ENCODE measurements at regions not wholly inside any gene's neighbourhood (a gene's known extent, or its start where the extent isn't known, plus 50 kb on each side); places are given as distances from the start of the nearest gene placed in this dataset.

- POLR2A ChIA-PET: no interaction called here
- Histone ChIP-seq H3K27me3 (ENCODE audit: control insufficient read depth, insufficient read depth, low read length) (no peaks in the 10 kb centered on the region), H3K36me3 (ENCODE audit: control insufficient read depth, insufficient read depth, low read length) (no peaks in the 10 kb centered on the region), H3K4me3 (ENCODE audit: low read depth, low read length) (no peak overlapping the region)
- CTCF ChIA-PET: no interaction called here
- TF ChIP-seq CTCF (IDR thresholded peaks at IDR 0.05; ENCODE audit: insufficient read depth, low read depth, low read length): no peak
- no peak for DNase-seq (ENCODE audit: low read depth)
Measured at GRCh38 chr5:124377386-124377785, 369.1 kb downstream of the ZNF608 start.

- POLR2A ChIA-PET: no interaction called here
- no peak for TF ChIP-seq CTCF (IDR thresholded peaks at IDR 0.05; ENCODE audit: insufficient read depth, low read depth, low read length)
- no peak for DNase-seq (ENCODE audit: low read depth)
- H3K36me3 ChIP-seq (ENCODE audit: control insufficient read depth, insufficient read depth, low read length): no peaks in the 10 kb centered on the region
- CTCF ChIA-PET: no interaction called here
- H3K27me3 ChIP-seq (ENCODE audit: control insufficient read depth, insufficient read depth, low read length): no peaks in the 10 kb centered on the region
- no peak overlapping the region for H3K4me3 ChIP-seq (ENCODE audit: low read depth, low read length)
Measured at GRCh38 chr5:124373883-124374282, 372.6 kb downstream of the ZNF608 start.

GRCh38 chr5:124372457-124372856, 374.0 kb downstream of the ZNF608 start:
- DNase-seq (ENCODE audit: low read depth): no peak
- Histone ChIP-seq H3K27me3 (ENCODE audit: control insufficient read depth, insufficient read depth, low read length) (no peaks in the 10 kb centered on the region), H3K4me3 (ENCODE audit: low read depth, low read length) (no peak overlapping the region), H3K36me3 (ENCODE audit: control insufficient read depth, insufficient read depth, low read length) (no peaks in the 10 kb centered on the region)
- ChIA-PET POLR2A (no interaction called here), CTCF (no interaction called here)
- TF ChIP-seq CTCF (IDR thresholded peaks at IDR 0.05; ENCODE audit: insufficient read depth, low read depth, low read length): no peak

- no peak overlapping the region for H3K4me3 ChIP-seq (ENCODE audit: low read depth, low read length)
- no peaks in the 10 kb centered on the region for H3K36me3 ChIP-seq (ENCODE audit: control insufficient read depth, insufficient read depth, low read length)
- DNase-seq (ENCODE audit: low read depth): no peak
- H3K27me3 ChIP-seq (ENCODE audit: control insufficient read depth, insufficient read depth, low read length): no peaks in the 10 kb centered on the region
- ChIA-PET POLR2A (no interaction called here), CTCF (no interaction called here)
- TF ChIP-seq CTCF (IDR thresholded peaks at IDR 0.05; ENCODE audit: insufficient read depth, low read depth, low read length): no peak
Measured at GRCh38 chr5:124371111-124371706, 375.2 kb downstream of the ZNF608 start.

- Histone ChIP-seq H3K36me3 (ENCODE audit: control insufficient read depth, insufficient read depth, low read length) (no peaks in the 10 kb centered on the region), H3K27me3 (ENCODE audit: control insufficient read depth, insufficient read depth, low read length) (no peaks in the 10 kb centered on the region), H3K4me3 (ENCODE audit: low read depth, low read length) (no peak overlapping the region)
- no peak for TF ChIP-seq CTCF (IDR thresholded peaks at IDR 0.05; ENCODE audit: insufficient read depth, low read depth, low read length)
- POLR2A ChIA-PET: no interaction called here
- no peak for DNase-seq (ENCODE audit: low read depth)
- CTCF ChIA-PET: no interaction called here
Measured at GRCh38 chr5:124370601-124371000, 375.8 kb downstream of the ZNF608 start.
